AG10803 (cell line): ENCODE measurements at regions not wholly inside any gene's neighbourhood (a gene's known extent, or its start where the extent isn't known, plus 50 kb on each side); places are given as distances from the start of the nearest gene placed in this dataset.
"Not testable (repeated sequence)": the region's sequence is repeated elsewhere in the genome, so short reads cannot be mapped to it uniquely, and the experiment has no call there.

ENCODE experiments used
- DNase-seq: peaks from one replicate; pipeline ENCODE4 v3.0.0; 2010; ENCODE audit warnings: low read depth
- H3K4me3 ChIP-seq: 2 replicates; pipeline ENCODE4 v1.5.1; 2011; ENCODE audit warnings: mild to moderate bottlenecking, low read length, control low read depth
- CTCF ChIP-seq: conservative IDR thresholded peaks from 2 replicates; pipeline ENCODE4 v1.5.1; 2011; ENCODE audit warnings: mild to moderate bottlenecking, low read length, control low read depth, inconsistent platforms

GRCh38 chr16:66025751-66026150 is 340.7 kb upstream of the CDH5 start:
- DNase-seq = no peak
- TF ChIP-seq CTCF = no peak
- H3K4me3 ChIP-seq = no peak overlapping the region

GRCh38 chr16:66024567-66024966 is 341.9 kb upstream of the CDH5 start:
- not testable (repeated sequence) for H3K4me3 ChIP-seq, DNase-seq

- TF ChIP-seq CTCF = no peak
- no peak for DNase-seq
- H3K4me3 ChIP-seq = no peak overlapping the region
These were observed 343.0 kb upstream of the CDH5 start for GRCh38 chr16:66023481-66023880.

GRCh38 chr16:66020642-66021041 is 345.8 kb upstream of the CDH5 start:
- no peak overlapping the region for H3K4me3 ChIP-seq
- TF ChIP-seq CTCF = no peak
- peak; percentile 62 for DNase-seq

GRCh38 chr16:66020046-66020445 is 346.4 kb upstream of the CDH5 start:
- DNase-seq = peak; percentile 25
- no peak overlapping the region for H3K4me3 ChIP-seq
- no peak for TF ChIP-seq CTCF

- not testable (repeated sequence) for H3K4me3 ChIP-seq, DNase-seq
These were observed 347.0 kb upstream of the CDH5 start for GRCh38 chr16:66019502-66019901.

GRCh38 chr16:66014221-66014620 is 352.3 kb upstream of the CDH5 start:
- no peak for TF ChIP-seq CTCF
- no peak overlapping the region for H3K4me3 ChIP-seq
- DNase-seq = no peak

- H3K4me3 ChIP-seq = no peak overlapping the region
- no peak for TF ChIP-seq CTCF
- no peak for DNase-seq
These were observed 353.0 kb upstream of the CDH5 start for GRCh38 chr16:66013486-66013885.
